Hematopoietic multipotent progenitor cell treated with erythropoietin and hydrocortisone succinate and interleukin-3 and kit ligand, for 6 days (in vitro differentiated cells): ENCODE measurements at regions not wholly inside any gene's neighbourhood (a gene's known extent, or its start where the extent isn't known, plus 50 kb on each side); places are given as distances from the start of the nearest gene placed in this dataset.

Experiments used
- DNase-seq: peaks from one replicate; pipeline ENCODE4 v3.0.0-alpha.2; 2015

DNA sequence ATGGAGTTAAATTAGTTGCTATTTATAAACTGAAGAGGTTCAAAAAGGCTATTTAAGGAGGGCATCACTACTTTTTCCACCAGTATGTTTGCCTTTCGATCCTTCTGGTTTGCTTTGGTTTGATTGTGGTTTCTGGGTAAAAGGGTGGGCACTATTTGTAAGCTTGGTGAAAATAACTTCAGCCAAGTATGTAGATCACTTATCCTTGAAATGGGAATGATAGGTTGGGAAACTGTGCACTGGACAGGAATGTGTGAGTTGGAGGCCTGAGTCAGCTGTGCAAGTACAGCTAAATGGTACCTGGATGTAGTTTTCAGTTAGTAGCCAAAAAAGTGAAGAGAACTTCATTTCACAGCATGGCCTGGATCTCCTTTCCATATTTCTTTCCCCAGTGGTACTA, 466.2 kb downstream of the ENC1 start:
- no peak for DNase-seq

DNA sequence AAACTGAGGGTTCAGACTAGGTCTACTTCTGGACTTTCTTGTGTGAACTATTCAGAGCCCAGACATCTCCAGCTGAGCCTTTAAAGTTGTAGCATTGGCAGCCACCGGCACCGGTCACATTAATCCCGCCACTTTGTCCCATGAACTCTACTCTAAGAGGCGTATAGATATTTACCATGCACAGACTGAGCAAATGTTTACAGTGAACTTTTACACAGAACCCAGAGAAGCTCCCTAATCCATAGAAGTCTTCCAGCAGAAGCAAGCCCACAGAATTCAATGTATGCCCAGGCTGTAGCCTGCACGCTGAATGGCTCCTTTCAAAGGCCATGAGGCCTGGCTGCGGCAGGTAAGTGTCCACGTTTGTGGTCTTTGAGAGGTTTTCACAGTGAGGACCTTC, 466.9 kb downstream of the ENC1 start:
- DNase-seq, result no peak

- DNase-seq, result no peak
Measured at GRCh38 chr5:74173241-74173640, 467.3 kb downstream of the ENC1 start.

DNA sequence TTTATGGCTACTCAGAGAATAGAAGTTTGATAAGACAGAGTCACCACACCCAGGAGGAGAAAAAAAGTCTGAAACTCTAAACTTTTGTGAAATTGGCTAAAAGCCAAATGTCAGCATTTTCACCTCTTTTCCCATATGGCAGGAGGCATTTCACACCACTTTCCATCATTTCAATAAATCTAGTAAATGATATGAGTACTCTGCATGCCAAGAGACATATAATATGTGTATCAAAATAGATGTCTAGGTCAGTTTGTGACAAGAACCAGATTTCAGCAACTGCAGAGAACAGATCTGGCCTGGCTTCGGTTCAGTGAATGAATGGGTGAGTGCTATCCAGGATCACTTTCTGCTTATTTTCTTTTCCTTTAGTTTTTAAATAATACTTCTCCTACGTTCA, 470.8 kb downstream of the ENC1 start:
- DNase-seq, result peak; percentile 5

- DNase-seq, result no peak
Measured at GRCh38 chr5:74167930-74168315, 472.6 kb downstream of the ENC1 start.

DNA sequence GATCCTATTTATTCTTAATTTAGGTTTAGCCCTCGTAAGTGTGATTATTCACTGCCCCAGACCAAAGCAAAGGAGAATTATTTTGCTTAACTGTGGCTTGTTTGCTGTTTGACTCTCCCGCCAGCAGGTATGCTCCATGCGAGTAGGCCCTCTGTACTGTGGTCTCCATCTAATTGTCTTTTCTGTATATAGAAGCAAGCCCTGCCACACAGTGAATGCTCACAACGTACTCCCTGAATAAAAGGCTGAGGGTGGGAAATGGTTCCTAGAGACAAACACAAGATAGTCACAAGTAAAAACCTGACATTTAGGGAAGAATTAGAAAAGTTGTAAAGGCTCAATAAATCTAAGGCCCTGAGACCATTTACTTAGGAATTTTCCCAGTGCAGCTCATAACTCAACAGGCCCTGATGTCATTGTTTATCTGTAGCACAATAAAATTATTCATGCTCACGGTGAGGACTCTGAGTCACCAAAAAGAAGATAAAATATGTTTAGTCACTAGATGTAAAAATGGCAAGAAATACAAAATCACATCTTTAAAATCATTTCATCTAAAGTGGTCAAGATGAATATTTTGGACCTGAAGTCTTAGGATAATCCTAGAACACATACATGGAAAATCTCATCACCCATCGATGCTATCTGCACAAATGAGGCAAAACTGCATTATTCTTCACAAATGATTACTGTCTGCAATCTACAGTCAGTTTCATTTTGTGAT, 473.2 kb downstream of the ENC1 start:
- no peak for DNase-seq

DNA sequence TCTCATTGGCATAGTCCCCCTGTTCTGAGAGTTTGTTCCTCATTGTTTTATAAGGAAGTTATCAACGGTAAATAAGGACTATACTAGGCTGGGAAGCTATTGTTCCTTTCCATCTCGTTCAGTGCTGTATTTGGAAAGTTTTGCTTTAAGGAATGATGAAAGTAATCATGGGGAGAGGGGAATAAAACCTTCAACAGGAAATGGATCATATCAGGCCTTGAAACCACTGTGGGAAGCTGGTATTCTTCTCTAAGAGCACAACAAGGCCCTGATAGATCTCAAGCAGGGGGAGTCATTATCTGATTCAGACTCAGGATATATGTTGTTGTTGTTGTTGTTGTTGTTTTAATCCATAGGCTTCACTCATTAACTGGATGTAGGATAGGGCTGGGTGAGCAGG, 474.5 kb downstream of the ENC1 start:
- no peak for DNase-seq

- no peak for DNase-seq
Measured at GRCh38 chr5:74164725-74165235, 475.7 kb downstream of the ENC1 start.

DNA sequence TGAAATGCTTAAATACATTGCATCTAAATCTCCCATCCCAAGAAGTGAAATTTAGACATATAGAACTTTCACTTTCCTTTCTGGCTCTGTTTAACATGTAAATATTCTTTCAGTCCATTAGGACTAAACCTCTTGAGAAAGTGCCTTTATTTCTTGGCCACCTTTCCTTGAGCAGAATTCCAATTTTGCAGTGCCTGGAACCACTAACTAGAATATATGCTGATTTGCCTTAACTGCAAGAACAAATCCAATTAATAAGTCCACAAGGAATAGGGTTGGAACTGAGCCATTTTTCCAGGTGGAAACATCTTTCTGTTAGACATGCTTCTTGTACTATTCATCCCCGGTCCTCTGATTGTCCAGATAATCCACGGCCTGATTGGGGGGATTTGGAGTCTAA, 478.0 kb downstream of the ENC1 start:
- no peak for DNase-seq

GRCh38 chr5:74161170-74161569, 479.4 kb downstream of the ENC1 start:
- no peak for DNase-seq

DNA sequence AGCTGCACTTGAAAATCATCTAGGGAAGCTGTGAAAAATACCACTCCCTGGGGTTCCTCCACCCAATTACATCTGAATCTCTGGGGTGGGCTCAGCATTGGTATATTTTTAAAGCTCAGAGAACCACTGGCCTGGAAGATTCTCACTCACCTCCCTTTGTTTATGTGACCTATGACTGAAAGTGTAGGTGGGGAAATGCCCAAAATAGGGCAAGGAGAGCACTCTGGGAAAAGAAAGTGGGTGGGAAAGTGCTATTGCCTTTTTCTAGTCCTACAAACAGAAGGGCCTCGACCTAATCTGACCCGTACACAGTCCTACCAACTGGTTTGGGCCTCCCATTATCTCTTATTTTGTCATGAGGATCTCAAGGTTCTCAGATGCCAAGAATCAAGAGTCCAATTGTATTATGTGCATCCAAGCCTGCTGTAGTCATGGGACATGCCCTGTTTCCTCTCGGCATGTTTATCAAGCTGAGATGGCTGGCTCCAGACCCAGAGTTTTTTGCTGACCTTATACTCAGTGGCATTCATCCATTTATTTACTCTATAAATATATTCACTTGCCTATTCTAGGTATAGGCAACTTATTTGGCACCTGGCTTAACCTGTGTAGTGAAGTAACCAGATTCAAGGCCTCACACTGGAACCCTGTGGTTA, 483.7 kb downstream of the ENC1 start:
- DNase-seq, result no peak

GRCh38 chr5:74155501-74155900, 485.0 kb downstream of the ENC1 start:
- no peak for DNase-seq

GRCh38 chr5:74154526-74154925, 486.0 kb downstream of the ENC1 start:
- DNase-seq, result no peak

- no peak for DNase-seq
Measured at GRCh38 chr5:74153255-74153790, 487.2 kb downstream of the ENC1 start.

DNA sequence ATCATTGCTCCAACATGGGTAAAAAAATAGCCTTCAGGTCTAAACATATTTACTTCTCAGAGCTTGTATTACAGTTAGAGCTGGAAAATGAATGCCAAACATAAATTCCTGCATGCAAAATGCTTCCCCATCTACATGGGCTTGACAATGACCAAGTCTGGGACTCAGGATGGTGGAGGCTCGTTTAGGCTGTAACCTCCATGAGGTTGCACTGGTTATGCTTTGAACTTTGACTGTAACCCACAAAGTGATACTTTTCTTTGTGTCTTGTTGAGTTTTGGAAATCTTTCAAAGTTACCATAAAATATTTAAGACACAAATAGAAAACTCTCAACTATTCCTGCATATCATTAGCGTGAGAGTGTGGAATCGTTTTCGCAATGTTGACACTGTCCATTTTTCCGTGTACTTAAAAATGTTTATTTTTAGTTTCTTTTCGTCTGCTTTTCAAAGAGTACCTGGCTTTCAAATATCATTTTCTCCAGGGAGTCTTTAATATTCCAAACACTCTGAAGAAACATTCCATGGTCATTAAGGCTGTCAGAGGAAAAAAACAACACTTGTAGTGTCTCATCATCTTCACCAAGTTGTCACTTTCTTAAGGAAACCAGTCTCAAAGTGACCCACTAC, 487.8 kb downstream of the ENC1 start:
- no peak for DNase-seq

DNA sequence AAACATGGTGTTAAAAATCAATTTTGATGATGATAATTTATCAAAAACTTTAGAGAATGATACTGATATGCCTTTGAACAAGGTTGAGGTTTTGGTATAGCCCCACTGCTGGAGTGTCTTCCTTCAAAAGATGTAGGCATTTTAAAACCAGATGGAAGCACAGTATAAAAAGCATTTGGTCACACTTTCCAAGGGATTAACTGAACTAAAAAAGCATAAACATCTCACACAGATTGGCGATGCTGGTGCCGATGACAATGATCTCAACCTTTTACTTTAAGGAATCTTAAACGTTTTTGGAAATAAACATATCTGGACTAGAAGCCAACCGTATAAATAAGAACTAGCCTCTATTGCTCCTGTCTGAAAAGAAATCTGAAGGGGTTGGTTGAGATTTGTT, 488.4 kb downstream of the ENC1 start:
- DNase-seq, result no peak

DNA sequence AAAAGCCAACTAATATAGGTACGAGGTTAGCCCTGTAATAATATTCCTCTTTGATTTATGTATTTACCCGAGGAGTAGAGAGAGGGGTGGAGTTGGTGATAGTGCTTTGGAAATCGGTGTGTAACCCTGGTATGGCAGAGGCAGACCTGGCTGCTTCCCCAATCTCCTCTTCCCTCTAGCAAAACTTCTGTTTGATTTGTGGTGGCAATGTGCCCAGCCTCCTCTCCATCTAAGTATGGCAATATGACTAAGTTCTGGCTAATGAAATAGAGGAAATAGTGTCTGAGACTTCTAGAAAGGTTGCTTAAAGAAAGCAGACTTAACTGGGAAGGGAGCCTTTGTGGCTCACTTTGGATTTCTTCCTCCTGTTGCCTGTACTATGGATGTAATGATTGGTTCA, 491.1 kb downstream of the ENC1 start:
- peak; percentile 5 for DNase-seq

DNA sequence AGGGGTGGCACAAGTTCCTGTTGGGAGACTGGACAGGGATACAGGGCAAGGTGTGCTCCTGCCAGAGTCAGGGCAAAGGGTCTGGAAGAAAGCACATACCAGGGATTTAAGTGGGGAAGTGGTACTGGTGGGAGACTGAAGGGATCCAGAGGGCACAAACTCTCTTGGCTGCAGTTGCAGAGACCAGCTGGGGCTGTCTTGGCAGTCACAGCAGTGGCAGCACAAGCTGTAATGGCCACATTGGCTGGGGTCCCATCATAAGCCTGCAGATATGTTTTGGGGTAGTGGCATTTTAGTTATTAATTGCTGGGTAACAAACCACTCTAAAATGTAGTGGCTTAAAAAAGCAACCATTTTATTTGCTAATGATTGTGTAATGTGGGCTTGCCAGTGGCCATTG, 492.2 kb downstream of the ENC1 start:
- no peak for DNase-seq

- no peak for DNase-seq
Measured at GRCh38 chr5:74146796-74147195, 493.7 kb downstream of the ENC1 start.

GRCh38 chr5:74145951-74146350, 494.6 kb downstream of the ENC1 start:
- no peak for DNase-seq

DNA sequence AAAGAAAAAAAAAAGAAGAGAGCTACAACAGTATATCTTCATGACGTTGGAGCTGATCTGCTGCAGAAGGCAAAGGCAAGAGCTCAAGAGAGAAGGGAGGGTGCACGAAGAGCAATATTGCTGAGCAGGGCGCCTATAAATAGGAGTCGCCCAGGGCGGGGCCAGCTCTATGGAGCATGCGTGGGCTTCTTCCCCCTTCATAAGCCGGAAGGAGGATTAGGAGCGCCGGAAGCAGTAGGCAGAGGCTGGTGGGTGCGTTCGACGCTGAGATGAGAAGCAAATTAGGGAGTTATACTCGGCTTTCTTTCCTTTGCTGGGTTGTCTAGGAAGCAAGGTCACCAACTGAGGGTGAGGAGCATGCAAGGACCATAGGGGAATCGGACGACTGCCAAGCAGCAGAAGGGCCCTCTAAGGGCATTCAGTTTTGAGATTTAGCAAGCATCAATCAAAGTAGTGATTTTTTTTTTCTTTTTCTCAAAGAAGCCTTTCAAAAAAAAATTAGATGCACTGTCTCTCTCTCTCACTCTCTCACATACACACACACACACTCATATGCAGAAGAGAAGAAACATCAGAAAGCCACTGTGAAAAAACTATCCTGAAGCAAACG, 496.7 kb downstream of the ENC1 start:
- DNase-seq, result no peak

DNA sequence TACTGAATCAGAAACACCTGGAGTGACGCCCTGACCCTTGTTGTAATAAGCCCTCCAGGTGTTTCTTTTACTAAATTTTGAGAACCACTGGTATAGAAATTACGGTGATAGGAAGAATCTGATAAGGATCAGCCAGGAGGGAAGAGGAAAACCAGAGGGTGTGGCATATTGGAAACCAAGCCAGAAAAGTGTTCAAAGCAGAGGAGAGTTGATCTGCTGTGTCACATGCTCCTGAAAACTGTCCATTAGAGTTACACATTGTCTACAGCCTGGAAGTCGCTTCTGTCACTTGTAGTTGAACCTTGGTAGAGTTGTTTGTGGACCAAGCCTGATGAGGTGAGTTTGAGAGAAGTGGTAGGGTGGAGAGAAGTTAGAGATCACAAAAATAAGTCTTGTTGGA, 497.4 kb downstream of the ENC1 start:
- no peak for DNase-seq

DNA sequence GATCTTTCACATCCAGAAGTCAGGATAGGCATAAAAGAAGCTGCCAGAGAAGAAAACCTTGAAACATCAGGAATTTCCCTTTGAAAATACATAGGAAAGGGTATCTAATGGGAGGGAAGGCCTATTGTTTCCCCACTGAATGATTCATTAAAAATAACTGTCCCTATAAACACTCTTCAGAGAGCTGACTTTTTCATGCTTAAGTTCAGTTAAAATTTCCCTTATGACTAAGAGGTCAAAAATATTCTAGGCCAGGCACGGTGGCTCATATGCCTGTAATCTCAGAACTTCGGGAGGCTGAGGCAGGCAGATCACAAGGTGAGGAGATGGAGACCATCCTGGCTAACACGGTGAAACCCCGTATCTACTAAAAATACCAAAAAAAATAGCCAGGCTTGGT, 499.5 kb downstream of the ENC1 start:
- DNase-seq, result no peak

DNA sequence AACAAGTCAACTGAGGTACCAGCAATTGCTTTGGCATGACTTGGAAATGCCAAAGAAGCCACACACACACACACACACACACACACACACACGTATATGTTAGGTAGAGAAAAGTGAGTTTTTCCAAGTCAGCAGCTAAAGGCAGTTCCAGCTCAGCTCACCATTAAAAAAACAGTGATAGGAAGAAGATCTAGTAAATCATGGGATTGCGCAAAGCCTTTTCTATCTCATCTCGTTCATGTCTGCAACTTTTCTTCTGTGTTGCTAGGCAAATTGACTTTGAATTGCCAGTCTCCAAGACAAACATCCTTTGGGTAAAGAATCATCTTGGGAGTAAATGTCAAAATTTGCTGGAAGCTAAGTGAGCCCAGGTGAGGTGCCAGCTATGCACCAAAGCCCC, 500.1 kb downstream of the ENC1 start:
- no peak for DNase-seq
